ENCODE measurements at regions not wholly inside any gene's neighbourhood (a gene's known extent, or its start where the extent isn't known, plus 50 kb on each side); places are given as distances from the start of the nearest gene placed in this dataset.

GRCh38 chr12:66831495-66831894 is 152.6 kb upstream of the GRIP1 start:
- Histone ChIP-seq H3K36me3 (no peaks in the 10 kb centered on the region), H3K27me3 (no peaks in the 10 kb centered on the region), H3K27ac (no peak overlapping the region), H3K4me3 (ENCODE audit: low read depth in 1 of 2, low read length in 1 of 2) (no peak overlapping the region), H3K9me3 (no peaks in the 10 kb centered on the region), H3K4me1 (ENCODE audit: control insufficient read depth in 1 of 2, insufficient read depth in 1 of 2, low read depth in 1 of 2, low read length in 1 of 2) (no peaks in the 10 kb centered on the region)
- no peak for TF ChIP-seq CTCF (IDR thresholded peaks at IDR 0.05)

- Histone ChIP-seq H3K4me3 (ENCODE audit: low read depth in 1 of 2, low read length in 1 of 2) (no peak overlapping the region), H3K4me1 (ENCODE audit: control insufficient read depth in 1 of 2, insufficient read depth in 1 of 2, low read depth in 1 of 2, low read length in 1 of 2) (no peaks in the 10 kb centered on the region), H3K27ac (no peak overlapping the region), H3K27me3 (no peaks in the 10 kb centered on the region), H3K36me3 (no peaks in the 10 kb centered on the region), H3K9me3 (no peaks in the 10 kb centered on the region)
- TF ChIP-seq CTCF (IDR thresholded peaks at IDR 0.05), result no peak
Observed at GRCh38 chr12:66832997-66833396, 154.1 kb upstream of the GRIP1 start.

- H3K4me1 ChIP-seq (ENCODE audit: control insufficient read depth in 1 of 2, insufficient read depth in 1 of 2, low read depth in 1 of 2, low read length in 1 of 2), result no peaks in the 10 kb centered on the region
- no peaks in the 10 kb centered on the region for H3K9me3 ChIP-seq
- H3K4me3 ChIP-seq (ENCODE audit: low read depth in 1 of 2, low read length in 1 of 2), result no peak overlapping the region
- H3K36me3 ChIP-seq, result no peaks in the 10 kb centered on the region
- no peaks in the 10 kb centered on the region for H3K27me3 ChIP-seq
- no peak overlapping the region for H3K27ac ChIP-seq
- no peak for TF ChIP-seq CTCF (IDR thresholded peaks at IDR 0.05)
Observed at GRCh38 chr12:66836623-66837310, 157.9 kb upstream of the GRIP1 start.

GRCh38 chr12:66837311-66837627 is 158.4 kb upstream of the GRIP1 start:
- H3K27ac ChIP-seq, result no peak overlapping the region
- no peaks in the 10 kb centered on the region for H3K36me3 ChIP-seq
- H3K9me3 ChIP-seq, result no peaks in the 10 kb centered on the region
- H3K4me1 ChIP-seq (ENCODE audit: control insufficient read depth in 1 of 2, insufficient read depth in 1 of 2, low read depth in 1 of 2, low read length in 1 of 2), result no peaks in the 10 kb centered on the region
- no peak overlapping the region for H3K4me3 ChIP-seq (ENCODE audit: low read depth in 1 of 2, low read length in 1 of 2)
- TF ChIP-seq CTCF (IDR thresholded peaks at IDR 0.05), result no peak
- H3K27me3 ChIP-seq, result no peaks in the 10 kb centered on the region

- Histone ChIP-seq H3K27ac (no peak overlapping the region), H3K4me3 (ENCODE audit: low read depth in 1 of 2, low read length in 1 of 2) (no peak overlapping the region), H3K9me3 (no peaks in the 10 kb centered on the region), H3K27me3 (no peaks in the 10 kb centered on the region), H3K36me3 (no peaks in the 10 kb centered on the region), H3K4me1 (ENCODE audit: control insufficient read depth in 1 of 2, insufficient read depth in 1 of 2, low read depth in 1 of 2, low read length in 1 of 2) (no peaks in the 10 kb centered on the region)
- TF ChIP-seq CTCF (IDR thresholded peaks at IDR 0.05), result no peak
Observed at GRCh38 chr12:66838366-66838765, 159.5 kb upstream of the GRIP1 start.

GRCh38 chr12:66848967-66849366 is 170.1 kb upstream of the GRIP1 start:
- H3K36me3 ChIP-seq, result no peaks in the 10 kb centered on the region
- H3K27me3 ChIP-seq, result no peaks in the 10 kb centered on the region
- H3K27ac ChIP-seq, result no peak overlapping the region
- TF ChIP-seq CTCF (IDR thresholded peaks at IDR 0.05), result no peak
- H3K9me3 ChIP-seq, result no peaks in the 10 kb centered on the region
- no peaks in the 10 kb centered on the region for H3K4me1 ChIP-seq (ENCODE audit: control insufficient read depth in 1 of 2, insufficient read depth in 1 of 2, low read depth in 1 of 2, low read length in 1 of 2)
- H3K4me3 ChIP-seq (ENCODE audit: low read depth in 1 of 2, low read length in 1 of 2), result no peak overlapping the region
